ENCODE measurements at regions not wholly inside any gene's neighbourhood (a gene's known extent, or its start where the extent isn't known, plus 50 kb on each side); places are given as distances from the start of the nearest gene placed in this dataset.
"Not testable (repeated sequence)": the region's sequence is repeated elsewhere in the genome, so short reads cannot be mapped to it uniquely, and the experiment has no call there.

DNA sequence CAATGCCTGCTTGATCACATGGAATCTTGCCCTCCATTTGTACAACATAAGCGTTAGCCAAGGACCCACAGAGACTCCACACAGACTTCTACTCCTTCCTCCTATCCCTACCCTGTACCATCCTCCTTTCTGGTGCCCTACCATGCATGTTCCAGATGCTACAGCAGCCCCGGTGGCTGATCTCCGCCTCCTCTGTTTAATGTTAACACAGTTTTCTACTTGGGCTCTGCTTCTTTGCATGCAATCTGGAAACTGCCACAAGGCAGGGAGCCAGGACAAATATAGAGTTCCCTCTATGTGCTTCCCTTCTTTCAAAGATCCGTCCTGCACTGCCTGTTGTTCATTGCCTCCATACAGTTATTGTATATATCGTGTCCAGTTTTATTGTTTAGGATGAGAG, 368.6 kb upstream of the TENM3 start:
- intact Hi-C loops (cut with DNase I): no loop called here
- ATAC-seq (ENCODE audit: poor library complexity): no peak

DNA sequence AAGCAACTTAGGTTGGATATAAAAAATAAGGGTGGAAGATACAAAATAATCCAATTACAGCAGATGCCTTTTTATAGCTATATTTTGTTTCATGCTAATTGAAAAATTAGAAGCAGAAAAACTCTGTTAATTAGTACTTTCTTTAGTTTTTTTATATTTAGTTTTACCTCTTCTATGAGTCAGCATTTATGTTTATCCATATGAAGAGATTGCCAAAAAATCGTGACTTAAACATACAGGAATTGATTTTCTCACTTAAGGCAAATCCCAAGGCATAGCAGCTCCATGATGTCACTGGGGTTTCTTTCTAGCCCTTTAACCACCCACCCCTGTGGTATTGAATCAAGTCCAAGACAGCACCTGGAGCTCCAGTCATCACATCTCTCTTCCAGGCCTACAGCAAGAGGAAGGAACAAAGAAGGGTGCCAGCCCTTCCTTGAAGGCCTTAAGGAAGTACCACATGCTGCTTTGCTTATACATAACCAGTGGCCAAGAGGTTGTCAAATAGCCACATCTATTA, 365.8 kb upstream of the TENM3 start:
- no peak for ATAC-seq (ENCODE audit: poor library complexity)
- intact Hi-C loops (cut with DNase I): no loop called here
- no peak for DNase-seq

More for the DNA sequence above, 368.6 kb upstream of the TENM3 start:
- no peak for DNase-seq

DNA sequence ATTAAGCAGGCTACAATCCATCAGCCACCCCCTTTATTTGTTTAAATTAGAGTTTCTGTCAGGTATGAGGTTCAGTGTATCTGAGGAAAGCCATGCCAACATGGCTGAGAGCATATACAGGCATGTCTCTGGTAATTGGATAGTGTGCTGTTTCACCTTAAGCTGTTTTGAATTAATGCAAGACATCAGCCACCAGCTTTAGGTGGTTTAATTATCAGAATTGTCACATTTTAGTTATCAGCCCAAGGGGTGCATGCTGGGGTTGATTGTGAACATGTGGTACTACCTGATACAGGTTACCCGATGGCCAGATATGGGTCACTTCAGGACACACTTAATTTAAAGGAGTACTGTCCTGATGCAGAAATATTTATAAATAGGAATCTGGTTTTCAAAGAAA, 353.2 kb upstream of the TENM3 start:
- DNase-seq (no peak), ATAC-seq (ENCODE audit: poor library complexity) (no peak)
- intact Hi-C loops (cut with DNase I): no loop called here

DNA sequence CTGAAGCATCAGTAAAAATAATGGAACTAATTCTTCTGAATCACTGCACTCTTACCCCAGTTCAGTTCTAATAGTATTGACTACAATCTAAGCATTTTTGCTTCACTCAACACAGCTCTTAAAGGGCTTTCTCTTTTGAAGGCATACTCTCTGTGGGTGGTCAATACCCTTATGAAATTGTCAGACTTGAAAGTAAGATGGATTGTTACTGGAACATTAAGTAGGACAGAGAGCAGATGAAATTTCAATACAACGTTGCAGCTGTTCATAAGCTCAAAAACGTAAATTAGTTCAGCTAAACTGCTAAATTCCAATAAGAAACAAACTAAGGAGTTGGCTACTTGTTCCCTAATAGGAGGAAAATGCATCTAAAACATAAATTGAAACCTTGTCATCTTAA, 352.3 kb upstream of the TENM3 start:
- DNase-seq (no peak), ATAC-seq (ENCODE audit: poor library complexity) (no peak)
- intact Hi-C loops (cut with DNase I): no loop called here

GRCh38 chr4:181896614-181897013, 346.6 kb upstream of the TENM3 start:
- ATAC-seq (ENCODE audit: poor library complexity) (no peak), DNase-seq (no peak)
- intact Hi-C loops (cut with DNase I): no loop called here

DNA sequence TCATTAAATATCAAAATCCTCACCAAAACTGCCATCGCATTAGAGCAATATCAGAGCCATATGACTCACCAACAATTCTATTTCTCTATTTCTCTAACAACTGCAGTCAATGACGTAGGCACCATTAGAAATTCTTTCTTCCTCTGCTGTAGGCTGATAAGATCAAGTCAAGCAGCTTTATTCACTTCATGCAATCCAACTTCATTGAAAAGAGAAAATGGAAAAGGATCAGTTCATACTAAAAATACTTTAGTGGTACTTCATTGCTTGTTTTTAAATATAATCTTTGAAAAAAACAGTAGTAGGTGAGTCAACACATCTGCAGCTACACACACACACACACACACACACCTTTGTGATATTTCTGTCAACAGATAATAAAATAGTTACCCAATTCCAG, 345.3 kb upstream of the TENM3 start:
- DNase-seq: no peak
- no peak for ATAC-seq (ENCODE audit: poor library complexity)
- intact Hi-C loops (cut with DNase I): no loop called here

- intact Hi-C loops (cut with DNase I); DNase-seq; ATAC-seq (ENCODE audit: poor library complexity): not testable (repeated sequence)
These were observed 340.8 kb upstream of the TENM3 start for GRCh38 chr4:181902404-181902803.

- intact Hi-C loops (cut with DNase I): no loop called here
- DNase-seq (no peak), ATAC-seq (ENCODE audit: poor library complexity) (no peak)
These were observed 337.5 kb upstream of the TENM3 start for GRCh38 chr4:181905708-181906107.

DNA sequence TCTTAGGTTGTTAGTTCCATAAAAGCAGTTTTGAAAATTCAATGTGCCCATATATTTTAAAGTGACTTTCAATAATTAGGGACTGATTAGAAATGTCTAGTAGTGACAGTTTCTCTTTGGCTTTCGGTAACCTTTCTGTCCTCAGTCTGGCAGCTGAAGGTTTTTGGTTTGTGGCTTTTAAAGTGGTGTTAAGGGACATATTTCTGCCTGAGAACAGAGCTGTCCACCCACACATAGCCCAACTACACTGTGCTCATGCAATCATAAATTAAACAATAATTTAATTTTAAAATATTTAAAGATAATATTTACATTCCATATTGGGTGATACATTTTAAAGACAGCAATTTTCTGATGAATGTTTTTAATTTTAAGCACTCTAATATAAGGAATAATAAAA, 335.0 kb upstream of the TENM3 start:
- DNase-seq (no peak), ATAC-seq (ENCODE audit: poor library complexity) (no peak)
- intact Hi-C loops (cut with DNase I): no loop called here

- intact Hi-C loops (cut with DNase I): no loop called here
- DNase-seq: no peak
- no peak for ATAC-seq (ENCODE audit: poor library complexity)
These were observed 333.8 kb upstream of the TENM3 start for GRCh38 chr4:181909368-181909767.

DNA sequence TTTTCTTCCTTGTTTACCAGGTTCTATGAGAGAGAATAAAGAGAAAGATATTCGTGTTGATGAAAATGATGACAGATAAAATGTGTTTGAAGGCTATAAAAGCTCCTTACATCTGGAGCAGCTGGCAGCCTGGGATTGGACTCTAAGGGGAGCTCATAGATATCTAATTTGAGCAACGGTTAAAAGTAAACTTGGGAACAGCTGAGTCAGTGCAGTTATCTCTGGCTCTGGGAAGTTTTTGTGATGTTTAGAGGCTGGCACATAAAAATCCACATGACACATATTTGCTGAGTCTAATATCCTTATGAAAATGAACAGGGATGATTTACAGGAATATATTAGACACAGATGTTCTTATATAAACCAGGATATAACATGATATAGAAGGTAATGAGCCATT, 331.8 kb upstream of the TENM3 start:
- no peak for DNase-seq
- intact Hi-C loops (cut with DNase I): no loop called here
- ATAC-seq (ENCODE audit: poor library complexity): no peak

- ATAC-seq (ENCODE audit: poor library complexity) (no peak), DNase-seq (no peak)
- intact Hi-C loops (cut with DNase I): no loop called here
These were observed 309.7 kb upstream of the TENM3 start for GRCh38 chr4:181933471-181933870.

- intact Hi-C loops (cut with DNase I): no loop called here
- no peak for DNase-seq
- ATAC-seq (ENCODE audit: poor library complexity): no peak
These were observed 304.6 kb upstream of the TENM3 start for GRCh38 chr4:181938631-181939030.

DNA sequence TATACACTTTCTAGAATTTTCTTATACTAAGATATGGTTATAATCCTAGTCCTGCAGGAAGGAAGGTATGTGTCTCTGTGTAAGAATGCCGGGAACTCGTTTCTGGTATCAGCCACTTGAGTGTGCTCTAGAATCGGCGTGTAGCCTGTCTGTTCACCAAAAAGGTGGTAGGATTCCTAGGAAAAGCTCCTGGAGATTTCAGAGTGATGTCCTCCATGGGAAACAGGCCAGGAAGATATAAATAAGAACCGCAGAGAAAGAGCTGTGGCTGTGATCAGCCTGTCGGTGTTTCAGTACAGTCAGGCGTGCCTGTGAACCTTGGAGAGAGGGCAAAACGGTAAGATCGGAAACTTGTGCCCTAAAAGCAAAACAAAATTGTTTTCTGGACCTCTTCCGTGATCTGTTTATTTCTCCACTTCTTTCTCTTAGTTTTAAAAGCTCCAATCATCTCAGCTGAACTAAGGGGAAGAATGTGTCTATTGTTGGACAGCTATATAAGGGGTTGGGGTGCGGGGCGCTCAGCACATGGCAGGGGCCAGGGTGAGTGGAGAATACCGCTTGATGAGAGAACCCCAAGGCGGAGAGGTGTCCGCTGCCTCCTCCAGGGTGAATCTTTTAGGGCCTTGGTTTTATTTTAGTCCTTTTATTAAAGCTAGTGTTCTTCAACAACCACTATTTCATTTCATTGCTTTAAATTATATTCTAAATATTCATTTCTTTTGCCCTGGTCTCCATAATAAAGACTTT, 303.8 kb upstream of the TENM3 start:
- ATAC-seq (ENCODE audit: poor library complexity) (no peak), DNase-seq (no peak)
- intact Hi-C loops (cut with DNase I): no loop called here

DNA sequence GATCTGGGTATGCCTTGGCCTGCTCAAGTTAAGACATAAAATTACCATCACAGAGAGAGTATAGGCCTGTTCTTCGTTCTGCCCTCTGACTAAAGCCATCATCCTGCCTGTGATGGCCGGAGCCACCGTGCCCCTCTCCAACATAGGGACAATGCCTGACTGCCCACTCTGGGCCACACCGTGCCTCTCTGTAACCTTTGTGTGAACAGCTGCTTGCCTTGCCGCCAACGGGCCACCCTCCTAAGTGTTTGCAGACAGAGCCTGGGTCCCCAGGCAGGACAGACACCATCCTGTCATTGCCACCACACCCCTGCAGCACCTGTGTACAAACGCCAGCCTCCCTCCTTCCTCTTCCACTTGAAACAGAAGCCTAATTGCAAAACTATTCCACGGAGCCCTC, 298.7 kb upstream of the TENM3 start:
- ATAC-seq (ENCODE audit: poor library complexity): no peak

GRCh38 chr4:181946902-181947301, 296.3 kb upstream of the TENM3 start:
- ATAC-seq (ENCODE audit: poor library complexity): no peak
- intact Hi-C loops (cut with DNase I): no loop called here

More for the DNA sequence above, 298.7 kb upstream of the TENM3 start:
- no peak for DNase-seq
- intact Hi-C loops (cut with DNase I): no loop called here

DNA sequence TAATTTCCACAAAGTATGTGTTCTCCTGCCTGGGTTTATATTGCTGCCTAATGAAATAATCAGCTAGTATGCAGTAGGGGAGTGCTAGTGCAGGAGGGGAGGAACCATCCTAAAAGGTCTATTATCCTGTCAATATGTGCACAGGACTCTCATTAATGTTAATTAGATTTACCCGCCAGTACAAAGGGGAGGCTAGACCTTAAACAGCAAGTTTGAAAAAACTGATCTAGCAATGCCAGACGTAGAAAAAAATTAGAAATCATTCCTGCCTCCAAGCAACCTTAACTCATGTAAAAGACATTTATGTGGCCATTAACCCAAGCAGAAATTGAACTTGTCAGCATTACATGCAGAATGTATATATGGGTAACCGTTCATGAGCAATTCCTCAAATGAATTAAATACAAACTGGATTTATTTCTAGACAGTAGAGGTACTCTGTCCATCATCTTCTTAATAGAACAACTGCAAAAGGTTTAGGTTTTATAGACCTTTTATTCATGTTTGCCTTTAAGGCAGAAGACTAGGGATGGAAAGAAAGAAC, 294.3 kb upstream of the TENM3 start:
- intact Hi-C loops (cut with DNase I): no loop called here
- ATAC-seq (ENCODE audit: poor library complexity) (no peak), DNase-seq (no peak)

More at GRCh38 chr4:181946902-181947301, 296.3 kb upstream of the TENM3 start:
- no peak for DNase-seq

DNA sequence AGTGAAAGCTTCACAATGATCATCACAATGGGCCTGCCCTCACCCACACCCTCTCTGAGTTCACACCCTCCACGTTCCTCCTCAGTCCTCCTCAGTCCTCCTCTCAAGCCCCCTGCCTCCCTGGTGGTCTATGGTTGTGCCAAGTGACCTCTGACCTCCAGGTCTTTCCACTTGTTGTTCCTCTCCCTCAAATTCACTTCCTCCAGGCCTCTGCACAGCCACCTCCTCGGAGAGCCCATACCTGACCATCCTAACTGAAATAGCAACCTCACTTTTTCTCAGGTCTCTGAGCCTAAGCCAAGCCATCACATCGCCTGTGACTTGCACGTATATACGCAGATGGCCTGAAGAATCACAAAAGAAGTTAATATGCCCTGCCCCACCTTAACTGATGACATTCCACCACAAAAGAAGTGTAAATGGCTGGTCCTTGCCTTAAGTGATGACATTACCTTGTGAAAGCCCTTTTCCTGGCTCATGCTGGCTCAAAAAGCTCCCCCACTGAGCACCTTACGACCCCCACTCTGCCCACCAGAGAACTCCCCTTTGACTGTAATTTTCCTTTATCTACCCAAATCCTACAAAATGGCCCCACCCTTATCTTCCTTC, 293.4 kb upstream of the TENM3 start:
- no peak for DNase-seq
- no peak for ATAC-seq (ENCODE audit: poor library complexity)
- intact Hi-C loops (cut with DNase I): no loop called here

GRCh38 chr4:181950372-181951127, 292.7 kb upstream of the TENM3 start:
- intact Hi-C loops (cut with DNase I): no loop called here
- DNase-seq (no peak), ATAC-seq (ENCODE audit: poor library complexity) (no peak)

Measured in Right ventricle myocardium superior (tissue), 1 donor.